Activated CD4-positive, alpha-beta T cell treated with anti-CD3 and anti-CD28 coated beads for 36 hours (primary cell): ENCODE measurements at regions not wholly inside any gene's neighbourhood (a gene's known extent, or its start where the extent isn't known, plus 50 kb on each side); places are given as distances from the start of the nearest gene placed in this dataset.

Experiments used
- ATAC-seq: fragments of 200-7000 bp; cut with Tn5 transposase; one replicate; pipeline ENCODE4 v1.10.0; 2021; ENCODE audit warnings: mild to moderate bottlenecking, moderate library complexity
- CTCF ChIA-PET: fragments of 350-600 bp; sonication (Branson Sonifier 250); formaldehyde crosslinking; loops from one replicate; lab custom pipeline; 2021; ENCODE audit warnings: antibody characterized with exemption; lab: Charles Lee
- POLR2A ChIA-PET: fragments of 350-600 bp; sonication (Branson Sonifier 250); formaldehyde crosslinking; loops from one replicate; lab custom pipeline; 2021; ENCODE audit warnings: antibody characterized with exemption, inconsistent platforms; lab: Charles Lee
- DNase-seq: peaks from one replicate; pipeline ENCODE4 v3.0.0-alpha.2; 2020
- H3K27ac Mint-ChIP-seq: one replicate; pipeline ENCODE4 v1.8.0; 2021; ENCODE audit warnings: mixed read lengths
- H3K27me3 Mint-ChIP-seq: one replicate; pipeline ENCODE4 v1.8.0; 2021; ENCODE audit warnings: mixed read lengths
- H3K36me3 Mint-ChIP-seq: one replicate; pipeline ENCODE4 v1.8.0; 2021; ENCODE audit warnings: low read depth, mixed read lengths
- H3K4me1 Mint-ChIP-seq: one replicate; pipeline ENCODE4 v1.8.0; 2021; ENCODE audit warnings: mixed read lengths
- H3K4me3 Mint-ChIP-seq: one replicate; pipeline ENCODE4 v1.8.0; 2021; ENCODE audit warnings: mild to moderate bottlenecking, moderate library complexity, mixed read lengths
- H3K9me3 Mint-ChIP-seq: one replicate; pipeline ENCODE4 v1.8.0; 2021; ENCODE audit warnings: low read depth, mixed read lengths
- intact Hi-C, 2 experiments: fragments of 100-400 bp; cut with DNase I in 1 of 2; cut with micrococcal nuclease in 1 of 2; formaldehyde crosslinking; loops; one replicate each; pipeline versions ENCODE4 v1.14.2 to v1.15.1; 2022 to 2024; cut with DNase I, micrococcal nuclease

GRCh38 chr4:91936311-91936710, 367.5 kb upstream of the GRID2 start:
- POLR2A ChIA-PET = no interaction called here

GRCh38 chr4:91957963-91958362, 345.8 kb upstream of the GRID2 start:
- intact Hi-C loops = no loop called here
- H3K4me1 Mint-ChIP-seq = no peaks in the 10 kb centered on the region
- CTCF ChIA-PET = no interaction called here
- POLR2A ChIA-PET = no interaction called here
- no peak overlapping the region for H3K4me3 Mint-ChIP-seq
- no peak overlapping the region for H3K27ac Mint-ChIP-seq
- H3K27me3 Mint-ChIP-seq = no peaks in the 10 kb centered on the region
- DNase-seq (no peak), ATAC-seq (no peak)
- no peaks in the 10 kb centered on the region for H3K36me3 Mint-ChIP-seq
- peaks cover 5% of the 10 kb centered on the region for H3K9me3 Mint-ChIP-seq

More at GRCh38 chr4:91936311-91936710, 367.5 kb upstream of the GRID2 start:
- Mint-ChIP-seq H3K9me3 (peaks cover 7% of the 10 kb centered on the region), H3K36me3 (no peaks in the 10 kb centered on the region), H3K4me3 (no peak overlapping the region), H3K4me1 (no peaks in the 10 kb centered on the region), H3K27ac (no peak overlapping the region), H3K27me3 (no peaks in the 10 kb centered on the region)
- CTCF ChIA-PET = interaction anchor here (0.7 kb wide), 1 partner anchor 51 kb away, joined by 3 read pairs; no protein-coding TSS in a partner anchor
- intact Hi-C loops = no loop called here
- DNase-seq (no peak), ATAC-seq (no peak)

GRCh38 chr4:91958596-91958995, 345.2 kb upstream of the GRID2 start:
- ATAC-seq = no peak
- ChIA-PET POLR2A (interaction anchor here (0.6 kb wide), 1 partner anchor 325 kb away, joined by 4 read pairs; no protein-coding TSS in a partner anchor), CTCF (no interaction called here)
- Mint-ChIP-seq H3K4me1 (no peaks in the 10 kb centered on the region), H3K36me3 (no peaks in the 10 kb centered on the region), H3K9me3 (peaks cover 5% of the 10 kb centered on the region), H3K4me3 (no peak overlapping the region), H3K27ac (no peak overlapping the region), H3K27me3 (no peaks in the 10 kb centered on the region)
- intact Hi-C loops = no loop called here
- DNase-seq = no peak

- ChIA-PET CTCF (no interaction called here), POLR2A (no interaction called here)
- Mint-ChIP-seq H3K4me3 (no peak overlapping the region), H3K4me1 (no peaks in the 10 kb centered on the region), H3K27ac (no peak overlapping the region), H3K27me3 (no peaks in the 10 kb centered on the region), H3K9me3 (peaks cover under 1% of the 10 kb centered on the region), H3K36me3 (no peaks in the 10 kb centered on the region)
- intact Hi-C loops = no loop called here
- ATAC-seq (no peak), DNase-seq (no peak)
These were observed 342.3 kb upstream of the GRID2 start for GRCh38 chr4:91961504-91961903.

GRCh38 chr4:91963486-91963885, 340.3 kb upstream of the GRID2 start:
- no peak overlapping the region for H3K4me3 Mint-ChIP-seq
- ChIA-PET CTCF (no interaction called here), POLR2A (no interaction called here)
- no peaks in the 10 kb centered on the region for H3K27me3 Mint-ChIP-seq
- no peak for ATAC-seq
- no peaks in the 10 kb centered on the region for H3K9me3 Mint-ChIP-seq
- no peaks in the 10 kb centered on the region for H3K36me3 Mint-ChIP-seq
- H3K27ac Mint-ChIP-seq = no peak overlapping the region
- DNase-seq = no peak
- intact Hi-C loops = no loop called here
- H3K4me1 Mint-ChIP-seq = no peaks in the 10 kb centered on the region

- DNase-seq (no peak), ATAC-seq (no peak)
- Mint-ChIP-seq H3K36me3 (no peaks in the 10 kb centered on the region), H3K9me3 (no peaks in the 10 kb centered on the region), H3K4me1 (no peaks in the 10 kb centered on the region), H3K27me3 (no peaks in the 10 kb centered on the region), H3K4me3 (no peak overlapping the region), H3K27ac (no peak overlapping the region)
- ChIA-PET POLR2A (no interaction called here), CTCF (no interaction called here)
- intact Hi-C loops = no loop called here
These were observed 338.6 kb upstream of the GRID2 start for GRCh38 chr4:91965166-91965565.

GRCh38 chr4:91973479-91974153, 330.1 kb upstream of the GRID2 start:
- intact Hi-C loops = no loop called here
- H3K36me3 Mint-ChIP-seq = no peaks in the 10 kb centered on the region
- H3K9me3 Mint-ChIP-seq = peaks cover 15% of the 10 kb centered on the region
- H3K4me3 Mint-ChIP-seq = no peak overlapping the region
- CTCF ChIA-PET = no interaction called here
- POLR2A ChIA-PET = no interaction called here
- ATAC-seq (no peak), DNase-seq (no peak)
- no peak overlapping the region for H3K27ac Mint-ChIP-seq
- H3K27me3 Mint-ChIP-seq = no peaks in the 10 kb centered on the region
- H3K4me1 Mint-ChIP-seq = no peaks in the 10 kb centered on the region

GRCh38 chr4:91984466-91984865, 319.3 kb upstream of the GRID2 start:
- H3K27ac Mint-ChIP-seq = no peak overlapping the region
- no peak overlapping the region for H3K4me3 Mint-ChIP-seq
- ATAC-seq (no peak), DNase-seq (no peak)
- no peaks in the 10 kb centered on the region for H3K27me3 Mint-ChIP-seq
- H3K36me3 Mint-ChIP-seq = no peaks in the 10 kb centered on the region
- ChIA-PET POLR2A (no interaction called here), CTCF (no interaction called here)
- intact Hi-C loops = no loop called here
- H3K9me3 Mint-ChIP-seq = peaks cover 5% of the 10 kb centered on the region
- H3K4me1 Mint-ChIP-seq = no peaks in the 10 kb centered on the region

GRCh38 chr4:91989914-91990313, 313.9 kb upstream of the GRID2 start:
- DNase-seq = no peak
- no peak for ATAC-seq
- intact Hi-C loops = no loop called here
- Mint-ChIP-seq H3K4me3 (no peak overlapping the region), H3K27ac (no peak overlapping the region), H3K36me3 (no peaks in the 10 kb centered on the region), H3K27me3 (no peaks in the 10 kb centered on the region), H3K9me3 (peaks cover 7% of the 10 kb centered on the region), H3K4me1 (no peaks in the 10 kb centered on the region)
- ChIA-PET CTCF (no interaction called here), POLR2A (no interaction called here)

- Mint-ChIP-seq H3K27ac (no peak overlapping the region), H3K4me1 (no peaks in the 10 kb centered on the region), H3K36me3 (no peaks in the 10 kb centered on the region), H3K9me3 (peaks cover 7% of the 10 kb centered on the region), H3K4me3 (no peak overlapping the region), H3K27me3 (no peaks in the 10 kb centered on the region)
- intact Hi-C loops = no loop called here
- DNase-seq (no peak), ATAC-seq (no peak)
- ChIA-PET POLR2A (no interaction called here), CTCF (interaction anchor here (0.6 kb wide), 1 partner anchor 47 kb away, joined by 3 read pairs; no protein-coding TSS in a partner anchor)
These were observed 313.0 kb upstream of the GRID2 start for GRCh38 chr4:91990726-91991125.

GRCh38 chr4:91997045-91997444, 306.7 kb upstream of the GRID2 start:
- peaks cover 7% of the 10 kb centered on the region for H3K9me3 Mint-ChIP-seq
- no peak overlapping the region for H3K4me3 Mint-ChIP-seq
- no peak for DNase-seq
- no peak for ATAC-seq
- H3K4me1 Mint-ChIP-seq = no peaks in the 10 kb centered on the region
- intact Hi-C loops = no loop called here
- POLR2A ChIA-PET = no interaction called here
- H3K27ac Mint-ChIP-seq = no peak overlapping the region
- no peaks in the 10 kb centered on the region for H3K27me3 Mint-ChIP-seq
- H3K36me3 Mint-ChIP-seq = no peaks in the 10 kb centered on the region
- CTCF ChIA-PET = no interaction called here

- DNase-seq = no peak
- Mint-ChIP-seq H3K9me3 (peaks cover 19% of the 10 kb centered on the region), H3K4me3 (no peak overlapping the region), H3K36me3 (no peaks in the 10 kb centered on the region), H3K27me3 (no peaks in the 10 kb centered on the region), H3K4me1 (no peaks in the 10 kb centered on the region), H3K27ac (no peak overlapping the region)
- intact Hi-C loops = no loop called here
- CTCF ChIA-PET = interaction anchor here (1.2 kb wide), 1 partner anchor 10 kb away, joined by 3 read pairs; no protein-coding TSS in a partner anchor
- no peak for ATAC-seq
- POLR2A ChIA-PET = no interaction called here
These were observed 290.6 kb upstream of the GRID2 start for GRCh38 chr4:92012899-92013867.
